ENCODE measurements at regions not wholly inside any gene's neighbourhood (a gene's known extent, or its start where the extent isn't known, plus 50 kb on each side); places are given as distances from the start of the nearest gene placed in this dataset.

- TF ChIP-seq, protein P1, sequence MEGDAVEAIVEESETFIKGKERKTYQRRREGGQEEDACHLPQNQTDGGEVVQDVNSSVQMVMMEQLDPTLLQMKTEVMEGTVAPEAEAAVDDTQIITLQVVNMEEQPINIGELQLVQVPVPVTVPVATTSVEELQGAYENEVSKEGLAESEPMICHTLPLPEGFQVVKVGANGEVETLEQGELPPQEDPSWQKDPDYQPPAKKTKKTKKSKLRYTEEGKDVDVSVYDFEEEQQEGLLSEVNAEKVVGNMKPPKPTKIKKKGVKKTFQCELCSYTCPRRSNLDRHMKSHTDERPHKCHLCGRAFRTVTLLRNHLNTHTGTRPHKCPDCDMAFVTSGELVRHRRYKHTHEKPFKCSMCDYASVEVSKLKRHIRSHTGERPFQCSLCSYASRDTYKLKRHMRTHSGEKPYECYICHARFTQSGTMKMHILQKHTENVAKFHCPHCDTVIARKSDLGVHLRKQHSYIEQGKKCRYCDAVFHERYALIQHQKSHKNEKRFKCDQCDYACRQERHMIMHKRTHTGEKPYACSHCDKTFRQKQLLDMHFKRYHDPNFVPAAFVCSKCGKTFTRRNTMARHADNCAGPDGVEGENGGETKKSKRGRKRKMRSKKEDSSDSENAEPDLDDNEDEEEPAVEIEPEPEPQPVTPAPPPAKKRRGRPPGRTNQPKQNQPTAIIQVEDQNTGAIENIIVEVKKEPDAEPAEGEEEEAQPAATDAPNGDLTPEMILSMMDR (IDR thresholded peaks at IDR 0.05), result no peak
- TF ChIP-seq POLR2A (IDR thresholded peaks at IDR 0.05) (no peak), POLR2AphosphoS5 (IDR thresholded peaks at IDR 0.05) (no peak)
Measured at GRCh38 chr5:21254161-21254560, 1266.2 kb upstream of the CDH18 start.
